Memory B cell (primary cell): ENCODE measurements at regions not wholly inside any gene's neighbourhood (a gene's known extent, or its start where the extent isn't known, plus 50 kb on each side); places are given as distances from the start of the nearest gene placed in this dataset.

Source experiments
- ATAC-seq: fragments of 150-1000 bp; cut with Tn5 transposase; 2 replicates; pipeline ENCODE4 v1.10.0; 2021; ENCODE audit warnings: low read depth, mild to moderate bottlenecking, moderate library complexity
- DNase-seq, 2 donors: peaks; one replicate each; pipeline ENCODE4 v3.0.0; 2022; ENCODE audit warnings: low spot score in 2 of 2
- H3K27ac Mint-ChIP-seq: one replicate; pipeline ENCODE4 v1.8.0; 2022; ENCODE audit warnings: mild to moderate bottlenecking, moderate library complexity, mixed read lengths
- H3K27me3 Mint-ChIP-seq: one replicate; pipeline ENCODE4 v1.8.0; 2022; ENCODE audit warnings: mixed read lengths
- H3K36me3 Mint-ChIP-seq: one replicate; pipeline ENCODE4 v1.8.0; 2022; ENCODE audit warnings: mild to moderate bottlenecking, mixed read lengths
- H3K4me1 Mint-ChIP-seq: one replicate; pipeline ENCODE4 v1.8.0; 2022; ENCODE audit warnings: mixed read lengths
- H3K4me3 Mint-ChIP-seq: one replicate; pipeline ENCODE4 v1.8.0; 2022; ENCODE audit warnings: mild to moderate bottlenecking, moderate library complexity, mixed read lengths
- H3K9me3 Mint-ChIP-seq: one replicate; pipeline ENCODE4 v1.8.0; 2022; ENCODE audit warnings: mixed read lengths

- DNase-seq (no peak), ATAC-seq (peak; percentile 57)
- Mint-ChIP-seq H3K4me3 (peak overlapping the region; percentile 4), H3K4me1 (peaks cover 10% of the 10 kb centered on the region), H3K27ac (no peak overlapping the region), H3K9me3 (no peaks in the 10 kb centered on the region), H3K27me3 (peaks cover 20% of the 10 kb centered on the region), H3K36me3 (no peaks in the 10 kb centered on the region)
Measured at GRCh38 chr16:85480727-85481101, 132.4 kb upstream of the GSE1 start.

DNA sequence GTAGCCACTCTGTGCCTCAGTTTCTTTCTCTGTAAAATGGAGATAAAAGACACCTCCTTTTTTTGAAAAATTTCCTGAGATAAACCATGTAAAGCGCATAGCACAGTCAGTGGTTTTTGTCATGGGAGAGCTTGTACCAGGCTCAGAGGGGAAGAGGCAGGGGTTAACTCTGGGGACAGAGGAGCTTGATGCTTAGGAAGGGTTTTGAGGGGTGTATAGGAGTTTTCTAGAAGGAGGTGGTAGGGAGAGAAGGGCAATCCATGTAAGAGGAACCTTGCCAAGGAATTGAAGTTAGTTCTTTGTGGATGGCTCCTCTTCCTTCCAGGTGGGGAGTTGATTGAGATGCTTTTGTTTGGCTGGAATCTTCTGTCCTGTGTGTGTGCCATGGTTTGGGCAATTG, 131.9 kb upstream of the GSE1 start:
- Mint-ChIP-seq H3K27ac (no peak overlapping the region), H3K9me3 (no peaks in the 10 kb centered on the region), H3K4me1 (peaks cover 10% of the 10 kb centered on the region), H3K36me3 (no peaks in the 10 kb centered on the region), H3K27me3 (peaks cover 23% of the 10 kb centered on the region), H3K4me3 (peak overlapping the region; percentile 4)
- no peak for ATAC-seq
- no peak for DNase-seq

GRCh38 chr16:85481738-85482137, 131.4 kb upstream of the GSE1 start:
- Mint-ChIP-seq H3K36me3 (no peaks in the 10 kb centered on the region), H3K9me3 (no peaks in the 10 kb centered on the region), H3K4me3 (no peak overlapping the region), H3K27ac (no peak overlapping the region), H3K4me1 (peaks cover 10% of the 10 kb centered on the region), H3K27me3 (peaks cover 24% of the 10 kb centered on the region)
- DNase-seq (no peak), ATAC-seq (no peak)

GRCh38 chr16:85483424-85483823, 129.7 kb upstream of the GSE1 start:
- H3K27ac Mint-ChIP-seq = no peak overlapping the region
- H3K4me1 Mint-ChIP-seq = peaks cover 10% of the 10 kb centered on the region
- no peaks in the 10 kb centered on the region for H3K36me3 Mint-ChIP-seq
- ATAC-seq (no peak), DNase-seq (no peak)
- H3K4me3 Mint-ChIP-seq = no peak overlapping the region
- peaks cover 23% of the 10 kb centered on the region for H3K27me3 Mint-ChIP-seq
- H3K9me3 Mint-ChIP-seq = no peaks in the 10 kb centered on the region

- no peaks in the 10 kb centered on the region for H3K9me3 Mint-ChIP-seq
- H3K4me1 Mint-ChIP-seq = peaks cover 10% of the 10 kb centered on the region
- no peaks in the 10 kb centered on the region for H3K36me3 Mint-ChIP-seq
- DNase-seq (no peak), ATAC-seq (no peak)
- no peak overlapping the region for H3K27ac Mint-ChIP-seq
- peaks cover 26% of the 10 kb centered on the region for H3K27me3 Mint-ChIP-seq
- H3K4me3 Mint-ChIP-seq = no peak overlapping the region
Measured at GRCh38 chr16:85484347-85485300, 128.5 kb upstream of the GSE1 start.

- Mint-ChIP-seq H3K4me3 (no peak overlapping the region), H3K9me3 (no peaks in the 10 kb centered on the region), H3K27ac (no peak overlapping the region), H3K27me3 (peaks cover 22% of the 10 kb centered on the region), H3K4me1 (peaks cover 8% of the 10 kb centered on the region), H3K36me3 (no peaks in the 10 kb centered on the region)
- no peak for DNase-seq
- no peak for ATAC-seq
Measured at GRCh38 chr16:85485379-85485778, 127.7 kb upstream of the GSE1 start.

- no peak overlapping the region for H3K27ac Mint-ChIP-seq
- no peaks in the 10 kb centered on the region for H3K9me3 Mint-ChIP-seq
- no peak overlapping the region for H3K4me3 Mint-ChIP-seq
- no peak for DNase-seq
- peaks cover 21% of the 10 kb centered on the region for H3K27me3 Mint-ChIP-seq
- H3K4me1 Mint-ChIP-seq = peaks cover 2% of the 10 kb centered on the region
- H3K36me3 Mint-ChIP-seq = no peaks in the 10 kb centered on the region
- ATAC-seq = no peak
Measured at GRCh38 chr16:85486256-85486915, 126.7 kb upstream of the GSE1 start.

GRCh38 chr16:85488414-85488813, 124.7 kb upstream of the GSE1 start:
- no peaks in the 10 kb centered on the region for H3K9me3 Mint-ChIP-seq
- H3K4me1 Mint-ChIP-seq = peaks cover 2% of the 10 kb centered on the region
- H3K36me3 Mint-ChIP-seq = no peaks in the 10 kb centered on the region
- ATAC-seq (no peak), DNase-seq (no peak)
- H3K4me3 Mint-ChIP-seq = no peak overlapping the region
- H3K27me3 Mint-ChIP-seq = peaks cover 18% of the 10 kb centered on the region
- no peak overlapping the region for H3K27ac Mint-ChIP-seq

DNA sequence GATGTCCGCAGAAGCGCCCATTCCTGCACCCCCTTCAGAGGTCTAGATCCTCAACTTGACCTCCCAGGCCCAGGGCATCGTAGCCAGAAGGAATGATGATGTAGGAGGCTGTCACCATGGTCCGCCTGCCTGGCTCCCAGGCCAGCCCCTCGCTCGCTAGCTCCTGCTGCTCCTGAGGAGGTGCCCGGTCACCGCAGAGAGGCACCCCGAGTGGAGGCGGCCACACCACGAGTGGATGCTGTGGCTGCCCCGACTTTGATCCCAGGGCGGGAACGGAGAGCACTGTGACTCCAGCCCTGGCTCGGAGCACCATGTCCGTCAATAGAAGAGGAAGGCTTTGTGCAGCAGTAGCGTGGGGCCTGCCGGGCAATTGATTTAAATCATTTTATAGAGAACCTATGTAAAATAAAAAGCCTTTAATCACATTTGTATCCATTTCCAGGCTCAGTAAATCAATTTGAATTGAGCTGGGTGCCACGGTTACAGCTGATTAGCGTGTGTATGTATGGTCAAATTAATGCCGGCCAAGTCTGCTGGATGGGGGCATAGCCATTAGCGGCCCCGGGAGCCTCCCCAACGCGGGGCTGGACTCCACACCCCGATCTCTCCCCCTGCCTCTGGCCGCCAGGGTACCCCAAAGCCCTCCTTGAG, 122.6 kb upstream of the GSE1 start:
- Mint-ChIP-seq H3K9me3 (no peaks in the 10 kb centered on the region), H3K27ac (peak overlapping the region; percentile 87), H3K4me1 (peaks cover 2% of the 10 kb centered on the region), H3K4me3 (no peak overlapping the region), H3K27me3 (peaks cover 16% of the 10 kb centered on the region), H3K36me3 (no peaks in the 10 kb centered on the region)
- DNase-seq (no peak), ATAC-seq (no peak)

- Mint-ChIP-seq H3K9me3 (no peaks in the 10 kb centered on the region), H3K36me3 (no peaks in the 10 kb centered on the region), H3K27ac (peak overlapping the region; percentile 87), H3K4me1 (peaks cover 2% of the 10 kb centered on the region), H3K27me3 (peaks cover 13% of the 10 kb centered on the region), H3K4me3 (no peak overlapping the region)
- DNase-seq (peak; percentile 50 to 63), ATAC-seq (peak; percentile 60)
Measured at GRCh38 chr16:85491058-85491771, 121.9 kb upstream of the GSE1 start.

GRCh38 chr16:85491798-85492294, 121.3 kb upstream of the GSE1 start:
- Mint-ChIP-seq H3K4me3 (no peak overlapping the region), H3K9me3 (no peaks in the 10 kb centered on the region), H3K4me1 (peaks cover 2% of the 10 kb centered on the region), H3K27ac (no peak overlapping the region), H3K27me3 (peaks cover 12% of the 10 kb centered on the region), H3K36me3 (no peaks in the 10 kb centered on the region)
- DNase-seq (no peak), ATAC-seq (no peak)

GRCh38 chr16:85492295-85492864, 120.7 kb upstream of the GSE1 start:
- Mint-ChIP-seq H3K4me1 (peaks cover 2% of the 10 kb centered on the region), H3K9me3 (no peaks in the 10 kb centered on the region), H3K4me3 (no peak overlapping the region), H3K27ac (no peak overlapping the region), H3K27me3 (peaks cover 12% of the 10 kb centered on the region), H3K36me3 (no peaks in the 10 kb centered on the region)
- ATAC-seq = no peak
- no peak for DNase-seq

DNA sequence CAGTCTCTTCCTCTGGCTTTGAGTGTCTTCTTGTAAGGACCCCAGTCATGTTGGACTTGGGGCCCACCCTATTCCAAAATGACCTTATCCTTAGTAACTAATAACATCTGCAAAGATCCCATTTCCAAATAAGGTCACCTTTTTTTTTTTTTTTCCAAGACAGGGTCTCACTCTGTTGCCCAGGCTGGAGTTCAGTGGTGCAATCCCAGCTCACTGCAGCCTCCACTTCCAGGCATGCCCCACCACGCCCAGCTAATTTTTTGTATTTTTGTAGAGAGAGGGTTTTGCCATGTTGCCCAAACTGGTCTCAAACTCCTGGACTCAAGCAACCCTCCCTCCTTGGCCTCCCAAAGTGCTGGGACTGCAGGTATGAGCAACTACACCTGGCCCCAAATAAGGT, 118.8 kb upstream of the GSE1 start:
- H3K27ac Mint-ChIP-seq = no peak overlapping the region
- H3K27me3 Mint-ChIP-seq = peaks cover 10% of the 10 kb centered on the region
- H3K36me3 Mint-ChIP-seq = no peaks in the 10 kb centered on the region
- no peaks in the 10 kb centered on the region for H3K9me3 Mint-ChIP-seq
- H3K4me1 Mint-ChIP-seq = peaks cover 13% of the 10 kb centered on the region
- ATAC-seq = no peak
- DNase-seq = no peak
- H3K4me3 Mint-ChIP-seq = no peak overlapping the region
